CD4-positive, CD25-positive, alpha-beta regulatory T cell (primary cell): ENCODE measurements at regions not wholly inside any gene's neighbourhood (a gene's known extent, or its start where the extent isn't known, plus 50 kb on each side); places are given as distances from the start of the nearest gene placed in this dataset.

Source experiments
- ATAC-seq, 2 donors: fragments of 150-1000 bp; cut with Tn5 transposase; one replicate each; pipeline ENCODE4 v1.10.0; 2021; ENCODE audit warnings: low read depth in 2 of 2, moderate number of reproducible peaks in 2 of 2, moderate library complexity in 1 of 2
- DNase-seq, 3 donors: peaks; one replicate each; pipeline versions ENCODE4 v3.0.0 to v3.0.0-alpha.2; 2012 to 2022; ENCODE audit warnings: mixed read lengths in 1 of 3
- H3K27ac ChIP-seq: one replicate; pipeline ENCODE4 v1.7.0; 2013; ENCODE audit warnings: mild to moderate bottlenecking, low read length; ENCODE audit not compliant: insufficient read depth, poor library complexity, severe bottlenecking
- H3K27me3 ChIP-seq: one replicate; pipeline ENCODE4 v1.7.0; 2013; ENCODE audit warnings: low read length; ENCODE audit not compliant: control insufficient read depth, insufficient read depth
- H3K36me3 ChIP-seq: one replicate; pipeline ENCODE4 v1.7.0; 2013; ENCODE audit warnings: mild to moderate bottlenecking, low read length, moderate library complexity; ENCODE audit not compliant: control insufficient read depth, insufficient read depth
- H3K4me1 ChIP-seq: 2 replicates; pipeline ENCODE4 v1.7.0; 2013; ENCODE audit warnings: mild to moderate bottlenecking, low read length; ENCODE audit not compliant: insufficient read depth, control insufficient read depth, poor library complexity, severe bottlenecking
- H3K4me3 ChIP-seq: one replicate; pipeline ENCODE4 v1.7.0; 2013; ENCODE audit warnings: low read depth, mild to moderate bottlenecking, low read length, moderate library complexity
- H3K9me3 ChIP-seq, 2 experiments: 1 replicate in 1 of 2; 2 replicates in 1 of 2; pipeline ENCODE4 v1.7.0; 2013; ENCODE audit warnings: low read length in 2 of 2, mild to moderate bottlenecking in 1 of 2, moderate library complexity in 1 of 2; ENCODE audit not compliant: control insufficient read depth in 2 of 2
- H3K27ac Mint-ChIP-seq, 3 donors: one replicate each; pipeline ENCODE4 v1.8.0; 2020 to 2022; ENCODE audit warnings: mild to moderate bottlenecking in 3 of 3, mixed read lengths in 3 of 3, moderate library complexity in 2 of 3
- H3K27me3 Mint-ChIP-seq: one replicate; pipeline ENCODE4 v1.8.0; 2022; ENCODE audit warnings: mild to moderate bottlenecking, mixed read lengths
- H3K36me3 Mint-ChIP-seq: one replicate; pipeline ENCODE4 v1.8.0; 2020; ENCODE audit warnings: mixed read lengths
- H3K4me1 Mint-ChIP-seq, 4 donors: one replicate each; pipeline ENCODE4 v1.8.0; 2020 to 2022; ENCODE audit warnings: mixed read lengths in 4 of 4, mild to moderate bottlenecking in 1 of 4
- H3K4me3 Mint-ChIP-seq, 4 donors: one replicate each; pipeline ENCODE4 v1.8.0; 2020 to 2022; ENCODE audit warnings: mild to moderate bottlenecking in 4 of 4, mixed read lengths in 4 of 4, moderate library complexity in 3 of 4
- H3K9me3 Mint-ChIP-seq, 7 donors: one replicate each; pipeline ENCODE4 v1.8.0; 2020 to 2022; ENCODE audit warnings: mixed read lengths in 7 of 7, mild to moderate bottlenecking in 3 of 7, moderate library complexity in 2 of 7

DNA sequence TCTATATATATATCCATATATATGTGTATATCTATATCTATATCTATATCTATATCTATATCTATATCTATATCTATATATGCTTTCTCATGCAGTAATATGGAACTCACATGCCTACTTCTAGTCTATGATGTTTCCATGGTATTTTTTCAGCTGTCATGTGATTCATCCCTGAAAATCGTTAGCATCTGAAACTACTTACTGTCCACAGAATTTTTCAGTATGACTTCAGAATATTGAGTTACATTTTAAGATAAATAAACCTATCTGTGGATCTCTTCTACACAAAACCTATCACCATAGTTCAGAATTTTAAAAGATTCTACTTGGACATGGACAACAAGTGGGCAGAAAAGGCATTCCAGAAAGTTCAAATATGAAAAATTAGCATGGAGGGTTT, 855.1 kb upstream of the INTU start:
- no peak overlapping the region for H3K27ac Mint-ChIP-seq
- no peaks in the 10 kb centered on the region for H3K27me3 Mint-ChIP-seq
- peaks cover 0 to 8% (median 0%) of the 10 kb centered on the region in 7 donors for H3K9me3 Mint-ChIP-seq
- H3K9me3 ChIP-seq = no peaks in the 10 kb centered on the region
- H3K36me3 Mint-ChIP-seq = no peaks in the 10 kb centered on the region
- no peak overlapping the region for H3K4me3 ChIP-seq
- H3K4me1 Mint-ChIP-seq = no peaks in the 10 kb centered on the region
- no peak overlapping the region for H3K4me3 Mint-ChIP-seq
- H3K27ac ChIP-seq = no peak overlapping the region
- no peaks in the 10 kb centered on the region for H3K36me3 ChIP-seq
- H3K27me3 ChIP-seq = no peaks in the 10 kb centered on the region
- no peak for ATAC-seq
- H3K4me1 ChIP-seq = no peaks in the 10 kb centered on the region
- DNase-seq = no peak

DNA sequence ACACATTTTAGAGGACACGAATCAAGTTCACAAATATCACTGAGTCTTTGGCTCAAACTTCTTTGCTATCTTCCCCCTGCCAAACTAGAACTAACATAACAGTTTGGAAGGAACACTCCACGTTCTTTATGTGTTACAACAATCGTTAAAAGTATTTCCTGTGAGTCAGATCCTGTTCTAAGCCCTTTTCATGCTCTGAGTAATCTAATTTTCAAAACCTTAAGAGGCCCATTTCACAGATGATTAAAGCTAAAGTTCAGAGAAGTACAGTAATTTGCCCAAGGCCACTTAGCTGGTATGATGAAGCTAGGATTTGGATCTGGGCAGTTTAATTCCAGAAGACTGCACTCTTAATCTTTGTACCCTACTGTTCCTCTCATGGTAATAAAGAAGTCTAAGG, 854.4 kb upstream of the INTU start:
- Mint-ChIP-seq H3K9me3 (peaks cover 0 to 8% (median 0%) of the 10 kb centered on the region in 7 donors), H3K27ac (no peak overlapping the region), H3K27me3 (no peaks in the 10 kb centered on the region), H3K4me3 (no peak overlapping the region), H3K4me1 (no peaks in the 10 kb centered on the region), H3K36me3 (no peaks in the 10 kb centered on the region)
- no peaks in the 10 kb centered on the region for H3K27me3 ChIP-seq
- no peak overlapping the region for H3K4me3 ChIP-seq
- ATAC-seq = no peak
- no peaks in the 10 kb centered on the region for H3K36me3 ChIP-seq
- no peaks in the 10 kb centered on the region for H3K4me1 ChIP-seq
- no peak overlapping the region for H3K27ac ChIP-seq
- H3K9me3 ChIP-seq = no peaks in the 10 kb centered on the region
- no peak for DNase-seq

DNA sequence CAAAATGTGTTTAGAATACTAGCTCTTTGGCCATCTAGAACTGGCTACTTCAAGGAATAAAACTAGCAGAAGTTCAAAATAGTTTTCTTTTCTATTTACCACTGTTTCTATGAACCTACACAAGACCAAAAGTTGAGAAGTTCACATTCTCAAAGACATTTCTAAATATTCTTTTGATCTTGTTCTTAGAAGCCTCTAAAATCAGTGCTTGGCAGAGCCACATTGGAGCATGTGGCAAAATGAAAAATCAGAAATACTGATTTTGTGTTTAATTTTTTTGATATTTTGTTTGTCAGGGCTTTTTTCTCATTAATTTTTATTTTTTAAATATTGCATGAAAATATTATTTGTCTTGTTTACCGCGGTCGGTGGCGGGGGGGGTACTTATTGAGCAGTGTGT, 853.8 kb upstream of the INTU start:
- Histone ChIP-seq H3K9me3 (no peaks in the 10 kb centered on the region), H3K4me3 (no peak overlapping the region), H3K4me1 (no peaks in the 10 kb centered on the region), H3K36me3 (no peaks in the 10 kb centered on the region), H3K27me3 (no peaks in the 10 kb centered on the region), H3K27ac (no peak overlapping the region)
- Mint-ChIP-seq H3K4me1 (no peaks in the 10 kb centered on the region), H3K27ac (no peak overlapping the region), H3K9me3 (peaks cover 0 to 8% (median 0%) of the 10 kb centered on the region in 7 donors), H3K27me3 (no peaks in the 10 kb centered on the region), H3K4me3 (no peak overlapping the region), H3K36me3 (no peaks in the 10 kb centered on the region)
- no peak for ATAC-seq
- DNase-seq = no peak

DNA sequence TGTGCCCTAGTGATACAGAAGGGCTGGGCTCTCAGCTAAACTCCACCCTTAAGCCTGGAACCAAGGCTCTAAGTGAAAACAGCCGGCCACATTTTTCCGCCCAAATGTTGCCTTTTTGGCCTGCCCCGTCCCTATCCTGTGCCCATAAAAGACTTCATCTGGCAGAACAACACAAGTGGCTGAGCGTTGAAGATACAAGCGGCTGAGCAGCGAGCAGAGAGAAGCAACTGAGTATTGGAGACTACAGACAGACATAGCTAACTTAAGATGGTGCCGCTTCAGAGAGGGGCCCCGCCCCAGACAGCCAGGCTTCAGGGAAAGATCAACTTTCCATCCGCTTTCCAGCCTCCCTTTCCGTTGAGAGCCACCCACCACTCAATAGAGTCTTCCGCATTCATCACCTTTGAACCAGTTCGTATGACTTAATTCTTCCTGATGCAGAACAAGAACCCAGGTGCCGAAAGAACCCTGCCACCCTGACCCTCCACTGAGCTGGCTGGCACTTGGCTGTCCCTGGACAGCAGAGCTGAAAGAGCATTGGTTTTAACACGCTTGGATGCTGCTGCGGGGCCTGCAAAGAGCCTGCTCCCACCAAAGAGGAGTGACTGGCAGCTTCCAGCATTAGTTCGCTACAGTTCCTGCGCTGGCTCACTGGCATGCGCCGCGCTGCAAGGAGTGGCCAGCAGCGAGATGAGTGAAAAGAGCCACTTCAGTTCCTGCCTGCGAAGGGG, 853.2 kb upstream of the INTU start:
- Histone ChIP-seq H3K27me3 (no peaks in the 10 kb centered on the region), H3K9me3 (no peaks in the 10 kb centered on the region), H3K4me1 (no peaks in the 10 kb centered on the region), H3K36me3 (no peaks in the 10 kb centered on the region), H3K27ac (no peak overlapping the region), H3K4me3 (no peak overlapping the region)
- no peak overlapping the region for H3K27ac Mint-ChIP-seq
- no peaks in the 10 kb centered on the region for H3K4me1 Mint-ChIP-seq
- H3K36me3 Mint-ChIP-seq = no peaks in the 10 kb centered on the region
- no peak for ATAC-seq
- peaks cover 0 to 8% (median 0%) of the 10 kb centered on the region in 7 donors for H3K9me3 Mint-ChIP-seq
- no peaks in the 10 kb centered on the region for H3K27me3 Mint-ChIP-seq
- H3K4me3 Mint-ChIP-seq = no peak overlapping the region
- DNase-seq = no peak

DNA sequence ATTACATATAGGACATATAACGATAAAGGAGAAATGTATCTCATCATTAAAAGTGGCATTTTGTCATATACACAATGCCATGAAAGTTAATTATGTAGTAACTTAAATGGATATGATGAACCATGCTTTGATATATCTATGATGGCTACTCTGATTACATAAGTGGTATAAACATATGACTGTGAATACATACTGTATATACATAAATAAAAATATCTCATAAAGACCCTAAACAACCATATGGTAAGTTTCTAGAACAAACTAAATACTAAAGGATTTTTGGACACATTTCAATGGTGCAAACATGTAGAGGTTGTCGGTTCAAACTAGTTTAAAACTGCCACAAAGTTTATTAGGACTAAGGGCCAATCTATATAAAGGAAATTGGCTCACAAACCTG, 849.6 kb upstream of the INTU start:
- H3K4me1 Mint-ChIP-seq = no peaks in the 10 kb centered on the region
- H3K27ac Mint-ChIP-seq = no peak overlapping the region
- Histone ChIP-seq H3K4me1 (no peaks in the 10 kb centered on the region), H3K27ac (no peak overlapping the region), H3K4me3 (no peak overlapping the region), H3K9me3 (no peaks in the 10 kb centered on the region), H3K36me3 (no peaks in the 10 kb centered on the region), H3K27me3 (no peaks in the 10 kb centered on the region)
- no peak for DNase-seq
- H3K27me3 Mint-ChIP-seq = no peaks in the 10 kb centered on the region
- no peaks in the 10 kb centered on the region for H3K36me3 Mint-ChIP-seq
- no peak for ATAC-seq
- H3K9me3 Mint-ChIP-seq = peaks cover 0 to 14% (median 4%) of the 10 kb centered on the region in 7 donors
- no peak overlapping the region for H3K4me3 Mint-ChIP-seq

DNA sequence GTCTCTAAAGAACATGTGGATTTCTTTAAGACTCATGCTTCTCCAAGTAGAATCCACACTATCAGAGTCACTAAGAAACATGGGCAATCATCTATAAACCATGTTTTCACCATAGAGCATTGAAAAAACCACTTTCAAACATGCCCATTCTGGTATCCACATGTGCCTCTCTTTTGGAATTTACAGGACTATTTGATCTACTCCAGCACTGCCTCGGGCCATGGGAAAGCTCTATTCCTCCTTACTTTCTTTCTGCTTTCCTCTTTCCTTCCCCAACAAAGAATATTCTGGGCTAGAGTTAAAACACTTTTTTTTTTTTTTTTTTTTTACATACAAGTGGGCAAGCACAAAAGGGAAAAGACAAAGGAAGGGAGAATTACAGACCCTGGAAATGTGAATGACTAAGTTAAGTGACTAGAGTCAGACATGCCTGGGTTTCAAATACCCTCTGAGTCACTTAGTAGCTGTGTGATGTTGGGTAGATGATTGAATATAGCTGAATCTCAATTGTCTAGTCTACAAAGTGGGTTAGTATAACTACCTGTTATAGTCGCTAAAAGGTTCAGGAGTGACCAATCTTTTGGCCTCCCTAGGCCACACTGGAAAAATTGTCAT, 847.7 kb upstream of the INTU start:
- Histone ChIP-seq H3K36me3 (no peaks in the 10 kb centered on the region), H3K27ac (no peak overlapping the region), H3K4me1 (no peaks in the 10 kb centered on the region), H3K27me3 (no peaks in the 10 kb centered on the region), H3K9me3 (no peaks in the 10 kb centered on the region), H3K4me3 (no peak overlapping the region)
- Mint-ChIP-seq H3K27me3 (no peaks in the 10 kb centered on the region), H3K9me3 (peaks cover 0 to 14% (median 4%) of the 10 kb centered on the region in 7 donors), H3K4me1 (no peaks in the 10 kb centered on the region), H3K27ac (no peak overlapping the region), H3K36me3 (no peaks in the 10 kb centered on the region), H3K4me3 (no peak overlapping the region)
- ATAC-seq (no peak), DNase-seq (no peak)

DNA sequence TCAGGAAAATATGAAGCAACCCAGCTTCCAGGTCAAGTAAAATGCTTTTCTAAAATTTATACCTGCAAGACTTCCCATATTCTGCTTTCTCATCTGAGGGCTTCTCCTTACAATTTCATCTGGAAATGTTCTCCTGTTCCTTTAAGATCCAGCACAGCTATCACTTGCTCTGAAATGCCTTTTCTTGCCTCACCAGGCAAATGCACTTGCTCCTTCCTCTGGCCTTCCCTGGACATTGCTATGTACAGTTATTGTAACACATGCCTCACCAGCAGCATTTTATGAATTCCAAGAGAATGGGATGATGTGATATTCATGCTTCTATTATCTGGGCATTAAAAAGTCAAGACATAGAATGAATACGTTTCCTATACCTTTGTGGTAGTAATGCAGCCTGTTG, 842.1 kb upstream of the INTU start:
- H3K9me3 Mint-ChIP-seq = peaks cover 0 to 22% (median 3%) of the 10 kb centered on the region in 7 donors
- H3K4me1 Mint-ChIP-seq = no peaks in the 10 kb centered on the region
- DNase-seq (no peak), ATAC-seq (no peak)
- Histone ChIP-seq H3K9me3 (no peaks in the 10 kb centered on the region), H3K27ac (no peak overlapping the region), H3K4me1 (no peaks in the 10 kb centered on the region), H3K36me3 (no peaks in the 10 kb centered on the region), H3K27me3 (no peaks in the 10 kb centered on the region), H3K4me3 (no peak overlapping the region)
- no peaks in the 10 kb centered on the region for H3K27me3 Mint-ChIP-seq
- no peak overlapping the region for H3K4me3 Mint-ChIP-seq
- no peak overlapping the region for H3K27ac Mint-ChIP-seq
- no peaks in the 10 kb centered on the region for H3K36me3 Mint-ChIP-seq

DNA sequence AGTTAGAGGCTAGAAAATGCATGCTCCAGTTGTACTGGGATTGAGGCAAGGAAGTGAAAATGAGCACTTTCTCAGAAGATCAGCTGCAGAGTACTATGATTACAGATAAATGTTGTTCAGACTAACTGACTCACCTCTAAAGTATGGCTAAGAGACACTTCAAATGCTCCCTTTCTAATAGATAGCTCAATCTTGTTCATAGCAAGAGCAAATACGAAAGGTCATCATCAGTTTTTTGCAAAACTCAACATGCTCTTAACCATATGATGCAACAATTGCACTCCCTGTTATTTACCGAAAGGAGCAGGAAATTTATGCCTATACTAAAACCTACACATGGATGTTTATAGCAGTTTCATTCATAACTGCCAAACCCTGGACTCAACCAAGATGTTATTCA, 838.4 kb upstream of the INTU start:
- Histone ChIP-seq H3K36me3 (no peaks in the 10 kb centered on the region), H3K4me3 (no peak overlapping the region), H3K27me3 (no peaks in the 10 kb centered on the region), H3K27ac (no peak overlapping the region), H3K4me1 (no peaks in the 10 kb centered on the region), H3K9me3 (no peaks in the 10 kb centered on the region)
- ATAC-seq = no peak
- Mint-ChIP-seq H3K4me1 (no peaks in the 10 kb centered on the region), H3K27ac (no peak overlapping the region), H3K36me3 (no peaks in the 10 kb centered on the region), H3K9me3 (peaks cover 0 to 15% (median 2%) of the 10 kb centered on the region in 7 donors), H3K27me3 (no peaks in the 10 kb centered on the region), H3K4me3 (no peak overlapping the region)
- no peak for DNase-seq
